ENCODE measurements at regions not wholly inside any gene's neighbourhood (a gene's known extent, or its start where the extent isn't known, plus 50 kb on each side); places are given as distances from the start of the nearest gene placed in this dataset.
A peak's percentile ranks its signal among the peaks of the same experiment; 100 is the strongest.

GRCh38 chr19:28285078-28285477, 927.9 kb downstream of the UQCRFS1 start:
- Histone ChIP-seq H3K36me3 (no peaks in the 10 kb centered on the region), H3K27ac (no peak overlapping the region), H3K9me3 (replicated peaks) (no peaks in the 10 kb centered on the region), H3K27me3 (no peaks in the 10 kb centered on the region), H3K4me1 (peaks cover 8% of the 10 kb centered on the region; the same call in 1 of the 2 replicates), H3K4me3 (no peak overlapping the region)
- DNase-seq: no peak

GRCh38 chr19:28284389-28284788, 928.6 kb downstream of the UQCRFS1 start:
- Histone ChIP-seq H3K36me3 (no peaks in the 10 kb centered on the region), H3K9me3 (replicated peaks) (no peaks in the 10 kb centered on the region), H3K27me3 (no peaks in the 10 kb centered on the region), H3K4me3 (no peak overlapping the region), H3K4me1 (peaks cover 5% of the 10 kb centered on the region; the same call in 1 of the 2 replicates), H3K27ac (no peak overlapping the region)
- DNase-seq: no peak

GRCh38 chr19:28283592-28283991, 929.4 kb downstream of the UQCRFS1 start:
- Histone ChIP-seq H3K27me3 (no peaks in the 10 kb centered on the region), H3K27ac (no peak overlapping the region), H3K36me3 (no peaks in the 10 kb centered on the region), H3K4me1 (no peaks in the 10 kb centered on the region; the same call in 1 of the 2 replicates), H3K9me3 (replicated peaks) (no peaks in the 10 kb centered on the region), H3K4me3 (no peak overlapping the region)
- DNase-seq: no peak

- no peak overlapping the region for H3K4me3 ChIP-seq
- H3K4me1 ChIP-seq: no peaks in the 10 kb centered on the region
- no peak overlapping the region for H3K27ac ChIP-seq
- H3K27me3 ChIP-seq: 0 out of 2 replicates have a peak, but pooled peaks cover under 1% of the 10 kb centered on the region
- H3K36me3 ChIP-seq: no peaks in the 10 kb centered on the region
- no peaks in the 10 kb centered on the region for H3K9me3 ChIP-seq (replicated peaks)
- DNase-seq: no peak
These were observed 931.3 kb downstream of the UQCRFS1 start for GRCh38 chr19:28281676-28282075.

GRCh38 chr19:28264556-28264955, 948.4 kb downstream of the UQCRFS1 start:
- H3K27ac ChIP-seq: no peak overlapping the region
- no peaks in the 10 kb centered on the region for H3K4me1 ChIP-seq
- no peaks in the 10 kb centered on the region for H3K36me3 ChIP-seq
- H3K9me3 ChIP-seq (replicated peaks): no peaks in the 10 kb centered on the region
- no peak overlapping the region for H3K4me3 ChIP-seq
- H3K27me3 ChIP-seq: no peaks in the 10 kb centered on the region
- DNase-seq: no peak

GRCh38 chr19:28258829-28259228, 954.1 kb downstream of the UQCRFS1 start:
- H3K27ac ChIP-seq: no peak overlapping the region
- no peaks in the 10 kb centered on the region for H3K4me1 ChIP-seq
- no peak for DNase-seq
- H3K27me3 ChIP-seq: 0 out of 2 replicates have a peak, but pooled peaks cover 4% of the 10 kb centered on the region
- H3K4me3 ChIP-seq: no peak overlapping the region
- no peaks in the 10 kb centered on the region for H3K9me3 ChIP-seq (replicated peaks)
- no peaks in the 10 kb centered on the region for H3K36me3 ChIP-seq

GRCh38 chr19:28257396-28257795, 955.6 kb downstream of the UQCRFS1 start:
- no peaks in the 10 kb centered on the region for H3K36me3 ChIP-seq
- no peak overlapping the region for H3K27ac ChIP-seq
- H3K4me1 ChIP-seq: no peaks in the 10 kb centered on the region
- DNase-seq: no peak
- 0 out of 2 replicates have a peak, but pooled peaks cover 4% of the 10 kb centered on the region for H3K27me3 ChIP-seq
- no peaks in the 10 kb centered on the region for H3K9me3 ChIP-seq (replicated peaks)
- H3K4me3 ChIP-seq: no peak overlapping the region

GRCh38 chr19:28247243-28247642, 965.7 kb downstream of the UQCRFS1 start:
- H3K36me3 ChIP-seq: no peaks in the 10 kb centered on the region
- no peak for DNase-seq
- no peaks in the 10 kb centered on the region for H3K9me3 ChIP-seq (replicated peaks)
- H3K27ac ChIP-seq: no peak overlapping the region
- H3K27me3 ChIP-seq: no peaks in the 10 kb centered on the region
- H3K4me1 ChIP-seq: no peaks in the 10 kb centered on the region
- H3K4me3 ChIP-seq: no peak overlapping the region

- no peak overlapping the region for H3K27ac ChIP-seq
- H3K4me3 ChIP-seq: no peak overlapping the region
- H3K36me3 ChIP-seq: no peaks in the 10 kb centered on the region
- no peaks in the 10 kb centered on the region for H3K9me3 ChIP-seq (replicated peaks)
- H3K27me3 ChIP-seq: no peaks in the 10 kb centered on the region
- H3K4me1 ChIP-seq: no peaks in the 10 kb centered on the region
- DNase-seq: no peak
These were observed 967.0 kb downstream of the UQCRFS1 start for GRCh38 chr19:28245937-28246336.

- H3K9me3 ChIP-seq (replicated peaks): no peaks in the 10 kb centered on the region
- H3K4me3 ChIP-seq: no peak overlapping the region
- no peak for DNase-seq
- no peaks in the 10 kb centered on the region for H3K4me1 ChIP-seq
- no peaks in the 10 kb centered on the region for H3K36me3 ChIP-seq
- H3K27ac ChIP-seq: no peak overlapping the region
- H3K27me3 ChIP-seq: no peaks in the 10 kb centered on the region
These were observed 968.0 kb downstream of the UQCRFS1 start for GRCh38 chr19:28244966-28245365.

GRCh38 chr19:28242317-28242927, 970.5 kb downstream of the UQCRFS1 start:
- H3K27ac ChIP-seq: no peak overlapping the region
- no peaks in the 10 kb centered on the region for H3K9me3 ChIP-seq (replicated peaks)
- DNase-seq: peak; percentile 19 to 72
- no peaks in the 10 kb centered on the region for H3K36me3 ChIP-seq
- H3K27me3 ChIP-seq: no peaks in the 10 kb centered on the region
- no peaks in the 10 kb centered on the region for H3K4me1 ChIP-seq
- no peak overlapping the region for H3K4me3 ChIP-seq

- DNase-seq: peak; percentile 21 to 27
- no peaks in the 10 kb centered on the region for H3K9me3 ChIP-seq (replicated peaks)
- H3K36me3 ChIP-seq: no peaks in the 10 kb centered on the region
- H3K4me1 ChIP-seq: no peaks in the 10 kb centered on the region
- H3K27ac ChIP-seq: no peak overlapping the region
- 0 out of 2 replicates have a peak, but pooled peaks cover 8% of the 10 kb centered on the region for H3K27me3 ChIP-seq
- H3K4me3 ChIP-seq: no peak overlapping the region
These were observed 973.7 kb downstream of the UQCRFS1 start for GRCh38 chr19:28239270-28239669.

GRCh38 chr19:28238270-28238820, 974.6 kb downstream of the UQCRFS1 start:
- Histone ChIP-seq H3K27me3 (0 out of 2 replicates have a peak, but pooled peaks cover 9% of the 10 kb centered on the region), H3K4me3 (no peak overlapping the region), H3K27ac (no peak overlapping the region), H3K9me3 (replicated peaks) (no peaks in the 10 kb centered on the region), H3K4me1 (no peaks in the 10 kb centered on the region), H3K36me3 (no peaks in the 10 kb centered on the region)
- DNase-seq: no peak

- Histone ChIP-seq H3K27me3 (peaks cover 13% of the 10 kb centered on the region; the same call in 1 of the 2 replicates), H3K9me3 (replicated peaks) (no peaks in the 10 kb centered on the region), H3K36me3 (no peaks in the 10 kb centered on the region), H3K27ac (no peak overlapping the region), H3K4me1 (no peaks in the 10 kb centered on the region), H3K4me3 (no peak overlapping the region)
- no peak for DNase-seq
These were observed 977.3 kb downstream of the UQCRFS1 start for GRCh38 chr19:28235606-28236125.

- H3K27ac ChIP-seq: no peak overlapping the region
- H3K4me1 ChIP-seq: no peaks in the 10 kb centered on the region
- peaks cover 13% of the 10 kb centered on the region; the same call in 1 of the 2 replicates for H3K27me3 ChIP-seq
- no peaks in the 10 kb centered on the region for H3K36me3 ChIP-seq
- no peak overlapping the region for H3K4me3 ChIP-seq
- H3K9me3 ChIP-seq (replicated peaks): no peaks in the 10 kb centered on the region
- no peak for DNase-seq
These were observed 978.3 kb downstream of the UQCRFS1 start for GRCh38 chr19:28234637-28235036.
